GM23338 (cell line): ENCODE measurements at regions not wholly inside any gene's neighbourhood (a gene's known extent, or its start where the extent isn't known, plus 50 kb on each side); places are given as distances from the start of the nearest gene placed in this dataset.

Experiments used
- ATAC-seq: fragments of 200-7000 bp; cut with Tn5 transposase; 3 replicates; pipeline ENCODE4 v1.9.1; 2020
- DNase-seq: peaks from one replicate; pipeline ENCODE4 v3.0.0-alpha.2; 2015; ENCODE audit warnings: low spot score
- H2AFZ ChIP-seq: fragments of 200-600 bp; sonication (generic); 2 replicates; pipeline ENCODE4 v1.8.0; 2016; ENCODE audit warnings: antibody characterized with exemption, mild to moderate bottlenecking, moderate library complexity
- H3F3A ChIP-seq: fragments of 200-600 bp; sonication (generic); replicated peaks from 2 replicates; pipeline ENCODE4 v1.8.0; 2017; ENCODE audit warnings: antibody characterized with exemption, mixed run types, low read depth
- H3K27ac ChIP-seq: fragments of 200-600 bp; sonication (generic); 2 replicates; pipeline ENCODE4 v1.6.1; 2016; ENCODE audit warnings: low read depth
- H3K27me3 ChIP-seq: fragments of 200-600 bp; sonication (generic); 2 replicates; pipeline ENCODE4 v1.8.0; 2016; ENCODE audit warnings: mild to moderate bottlenecking, mixed run types, moderate library complexity; ENCODE audit not compliant: insufficient read depth
- H3K36me3 ChIP-seq: fragments of 200-600 bp; sonication (generic); 2 replicates; pipeline ENCODE4 v1.8.0; 2016; ENCODE audit warnings: mild to moderate bottlenecking; ENCODE audit not compliant: insufficient read depth
- H3K4me1 ChIP-seq: fragments of 200-600 bp; sonication (generic); 2 replicates; pipeline ENCODE4 v1.8.0; 2016; ENCODE audit warnings: mild to moderate bottlenecking, moderate library complexity; ENCODE audit not compliant: insufficient read depth
- H3K4me2 ChIP-seq: fragments of 200-600 bp; sonication (generic); 2 replicates; pipeline ENCODE4 v1.7.1; 2017; ENCODE audit warnings: mixed run types
- H3K4me3 ChIP-seq: fragments of 200-600 bp; sonication (generic); 2 replicates; pipeline ENCODE4 v1.6.1; 2016; ENCODE audit warnings: mixed run types
- H3K79me2 ChIP-seq: fragments of 200-600 bp; sonication (generic); replicated peaks from 2 replicates; pipeline ENCODE4 v1.8.0; 2017; ENCODE audit warnings: mild to moderate bottlenecking; ENCODE audit not compliant: insufficient read depth
- H3K9me2 ChIP-seq: fragments of 200-600 bp; sonication (generic); 2 replicates; pipeline ENCODE4 v1.8.0; 2017; ENCODE audit not compliant: insufficient read depth
- H4K20me1 ChIP-seq: fragments of 200-600 bp; sonication (generic); replicated peaks from 2 replicates; pipeline ENCODE4 v1.8.0; 2017; ENCODE audit warnings: mild to moderate bottlenecking; ENCODE audit not compliant: insufficient read depth
- H3K27ac Mint-ChIP-seq: 2 replicates; pipeline ENCODE4 v1.8.0; 2020; ENCODE audit warnings: inconsistent platforms, mild to moderate bottlenecking, moderate library complexity, mixed read lengths
- H3K27me3 Mint-ChIP-seq: 3 replicates; pipeline ENCODE4 v1.8.0; 2022; ENCODE audit warnings: low read depth, mild to moderate bottlenecking, moderate library complexity, mixed read lengths, inconsistent platforms; ENCODE audit not compliant: insufficient read depth, poor library complexity
- H3K36me3 Mint-ChIP-seq: 3 replicates; pipeline ENCODE4 v1.8.0; 2021; ENCODE audit warnings: low read depth, mild to moderate bottlenecking, inconsistent platforms, moderate library complexity, mixed read lengths
- H3K4me1 Mint-ChIP-seq: 3 replicates; pipeline ENCODE4 v1.8.0; 2020; ENCODE audit warnings: mild to moderate bottlenecking, inconsistent platforms, mixed read lengths
- H3K4me3 Mint-ChIP-seq: 3 replicates; pipeline ENCODE4 v1.8.0; 2021; ENCODE audit warnings: moderate library complexity, mild to moderate bottlenecking, inconsistent platforms, mixed read lengths
- H3K9me3 Mint-ChIP-seq: 3 replicates; pipeline ENCODE4 v1.8.0; 2020; ENCODE audit warnings: moderate library complexity, mild to moderate bottlenecking, inconsistent platforms, mixed read lengths
- CREB1 ChIP-seq: fragments of 250-450 bp; sonication (Bioruptor Pico); IDR thresholded peaks from 2 replicates; pipeline ENCODE4 v1.5.0; 2020; ENCODE audit warnings: low read depth, mild to moderate bottlenecking, moderate library complexity
- EZH2 ChIP-seq: fragments of 200-600 bp; sonication (generic); IDR thresholded peaks from one replicate; pipeline ENCODE4 v1.8.0; 2017; ENCODE audit warnings: antibody characterized with exemption, mild to moderate bottlenecking, low read depth; ENCODE audit not compliant: unreplicated experiment
- EZH2phosphoT487 ChIP-seq: fragments of 200-600 bp; sonication (generic); IDR thresholded peaks from one replicate; pipeline ENCODE4 v1.8.1; 2018; ENCODE audit warnings: antibody characterized with exemption; ENCODE audit not compliant: unreplicated experiment
- NANOG ChIP-seq: IDR thresholded peaks from 2 replicates; pipeline ENCODE4 v1.6.1; 2016; ENCODE audit warnings: antibody characterized with exemption, borderline replicate concordance
- POLR2AphosphoS5 ChIP-seq: IDR thresholded peaks from 2 replicates; pipeline ENCODE4 v1.6.1; 2016; ENCODE audit warnings: antibody characterized with exemption, low read depth
- TF ChIP-seq, protein P1 (sequence below): IDR thresholded peaks from one replicate; pipeline ENCODE4 v1.6.1; 2018; ENCODE audit warnings: antibody characterized with exemption; ENCODE audit not compliant: unreplicated experiment
- TF ChIP-seq, protein P2 (sequence below): IDR thresholded peaks from 2 replicates; pipeline ENCODE4 v1.6.1; 2016; ENCODE audit warnings: antibody characterized with exemption

GRCh38 chr2:215521031-215521430, 85.2 kb upstream of the FN1 start:
- no peak overlapping the region for H2AFZ ChIP-seq
- H4K20me1 ChIP-seq, result no peaks in the 10 kb centered on the region
- H3K4me1 Mint-ChIP-seq, result no peaks in the 10 kb centered on the region
- no peaks in the 10 kb centered on the region for H3K36me3 ChIP-seq
- H3K79me2 ChIP-seq, result no peaks in the 10 kb centered on the region
- H3K4me3 Mint-ChIP-seq, result no peak overlapping the region
- DNase-seq, result no peak
- TF ChIP-seq CREB1 (CRISPR knock-in tag), result no peak
- no peaks in the 10 kb centered on the region for H3K27me3 ChIP-seq
- no peak overlapping the region for H3K4me2 ChIP-seq
- H3K27ac Mint-ChIP-seq, result no peak overlapping the region
- no peak overlapping the region for H3K4me3 ChIP-seq
- ATAC-seq, result no peak
- H3F3A ChIP-seq, result no peaks in the 10 kb centered on the region
- no peaks in the 10 kb centered on the region; the same call in 2 of the 3 replicates for H3K9me3 Mint-ChIP-seq
- no peaks in the 10 kb centered on the region for H3K36me3 Mint-ChIP-seq
- H3K27me3 Mint-ChIP-seq, result no peaks in the 10 kb centered on the region
- no peaks in the 10 kb centered on the region for H3K4me1 ChIP-seq
- H3K9me2 ChIP-seq, result 0 out of 2 replicates have a peak, but pooled peaks cover 9% of the 10 kb centered on the region
- no peak overlapping the region for H3K27ac ChIP-seq

DNA sequence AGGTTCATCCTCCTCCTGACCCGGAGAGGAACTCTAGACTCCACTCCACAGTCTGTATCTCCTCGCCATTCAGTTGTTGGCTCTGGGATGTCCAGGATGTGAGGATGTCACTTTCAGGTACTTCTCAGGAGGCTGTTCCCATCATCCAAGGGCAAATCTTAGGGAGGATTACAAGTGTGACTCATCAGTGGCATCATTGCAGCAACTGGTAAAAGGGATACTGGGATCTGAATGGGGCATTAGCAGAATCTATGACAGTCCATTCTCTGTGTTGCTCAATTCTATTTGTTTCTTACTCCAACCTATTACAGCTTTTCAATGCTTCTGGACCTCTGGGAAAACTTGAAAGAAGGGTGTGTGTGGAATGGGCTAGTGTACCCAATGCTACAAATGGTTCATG, 81.5 kb upstream of the FN1 start:
- Histone ChIP-seq H3K27ac (no peak overlapping the region), H3K4me1 (no peaks in the 10 kb centered on the region), H3K4me2 (no peak overlapping the region), H3F3A (no peaks in the 10 kb centered on the region), H3K79me2 (no peaks in the 10 kb centered on the region), H3K27me3 (no peaks in the 10 kb centered on the region), H2AFZ (no peak overlapping the region), H3K9me2 (0 out of 2 replicates have a peak, but pooled peaks cover 9% of the 10 kb centered on the region), H3K4me3 (no peak overlapping the region), H3K36me3 (no peaks in the 10 kb centered on the region), H4K20me1 (no peaks in the 10 kb centered on the region)
- no peak for TF ChIP-seq EZH2phosphoT487
- H3K36me3 Mint-ChIP-seq, result no peaks in the 10 kb centered on the region
- peaks cover 4% of the 10 kb centered on the region for H3K27me3 Mint-ChIP-seq
- H3K4me3 Mint-ChIP-seq, result no peak overlapping the region
- no peak overlapping the region for H3K27ac Mint-ChIP-seq
- DNase-seq (no peak), ATAC-seq (no peak)
- no peaks in the 10 kb centered on the region for H3K4me1 Mint-ChIP-seq
- no peaks in the 10 kb centered on the region for H3K9me3 Mint-ChIP-seq

DNA sequence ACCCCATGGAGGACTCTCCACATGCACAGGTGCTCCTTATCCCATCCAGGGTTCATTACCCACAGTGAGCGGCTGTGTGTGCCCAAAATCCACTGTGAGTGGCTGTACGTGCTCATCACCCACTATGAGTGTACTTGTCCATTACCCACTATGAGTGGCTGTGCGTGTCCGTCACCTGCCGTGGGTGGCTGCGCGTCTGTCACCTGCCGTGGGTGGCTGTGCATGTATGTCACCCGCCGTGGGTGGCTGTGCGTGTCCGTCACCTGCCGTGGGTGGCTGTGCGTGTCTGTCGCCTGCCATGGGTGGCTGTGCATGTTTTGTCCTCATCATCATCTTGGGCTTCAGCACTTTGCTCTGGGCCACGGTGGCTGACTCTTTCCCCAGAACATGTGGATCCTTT, 78.6 kb upstream of the FN1 start:
- no peak for ATAC-seq
- Histone ChIP-seq H3F3A (no peaks in the 10 kb centered on the region), H3K27me3 (no peaks in the 10 kb centered on the region), H3K27ac (no peak overlapping the region), H3K9me2 (0 out of 2 replicates have a peak, but pooled peaks cover 9% of the 10 kb centered on the region), H2AFZ (no peak overlapping the region), H3K4me1 (no peaks in the 10 kb centered on the region), H3K36me3 (no peaks in the 10 kb centered on the region), H4K20me1 (no peaks in the 10 kb centered on the region), H3K4me3 (no peak overlapping the region), H3K4me2 (no peak overlapping the region), H3K79me2 (no peaks in the 10 kb centered on the region)
- Mint-ChIP-seq H3K4me3 (no peak overlapping the region), H3K4me1 (no peaks in the 10 kb centered on the region), H3K27me3 (peaks cover 4% of the 10 kb centered on the region), H3K27ac (no peak overlapping the region), H3K9me3 (no peaks in the 10 kb centered on the region), H3K36me3 (no peaks in the 10 kb centered on the region)
- no peak for DNase-seq
- TF ChIP-seq, protein P1, sequence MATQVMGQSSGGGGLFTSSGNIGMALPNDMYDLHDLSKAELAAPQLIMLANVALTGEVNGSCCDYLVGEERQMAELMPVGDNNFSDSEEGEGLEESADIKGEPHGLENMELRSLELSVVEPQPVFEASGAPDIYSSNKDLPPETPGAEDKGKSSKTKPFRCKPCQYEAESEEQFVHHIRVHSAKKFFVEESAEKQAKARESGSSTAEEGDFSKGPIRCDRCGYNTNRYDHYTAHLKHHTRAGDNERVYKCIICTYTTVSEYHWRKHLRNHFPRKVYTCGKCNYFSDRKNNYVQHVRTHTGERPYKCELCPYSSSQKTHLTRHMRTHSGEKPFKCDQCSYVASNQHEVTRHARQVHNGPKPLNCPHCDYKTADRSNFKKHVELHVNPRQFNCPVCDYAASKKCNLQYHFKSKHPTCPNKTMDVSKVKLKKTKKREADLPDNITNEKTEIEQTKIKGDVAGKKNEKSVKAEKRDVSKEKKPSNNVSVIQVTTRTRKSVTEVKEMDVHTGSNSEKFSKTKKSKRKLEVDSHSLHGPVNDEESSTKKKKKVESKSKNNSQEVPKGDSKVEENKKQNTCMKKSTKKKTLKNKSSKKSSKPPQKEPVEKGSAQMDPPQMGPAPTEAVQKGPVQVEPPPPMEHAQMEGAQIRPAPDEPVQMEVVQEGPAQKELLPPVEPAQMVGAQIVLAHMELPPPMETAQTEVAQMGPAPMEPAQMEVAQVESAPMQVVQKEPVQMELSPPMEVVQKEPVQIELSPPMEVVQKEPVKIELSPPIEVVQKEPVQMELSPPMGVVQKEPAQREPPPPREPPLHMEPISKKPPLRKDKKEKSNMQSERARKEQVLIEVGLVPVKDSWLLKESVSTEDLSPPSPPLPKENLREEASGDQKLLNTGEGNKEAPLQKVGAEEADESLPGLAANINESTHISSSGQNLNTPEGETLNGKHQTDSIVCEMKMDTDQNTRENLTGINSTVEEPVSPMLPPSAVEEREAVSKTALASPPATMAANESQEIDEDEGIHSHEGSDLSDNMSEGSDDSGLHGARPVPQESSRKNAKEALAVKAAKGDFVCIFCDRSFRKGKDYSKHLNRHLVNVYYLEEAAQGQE, result no peak
- TF ChIP-seq, protein P2, sequence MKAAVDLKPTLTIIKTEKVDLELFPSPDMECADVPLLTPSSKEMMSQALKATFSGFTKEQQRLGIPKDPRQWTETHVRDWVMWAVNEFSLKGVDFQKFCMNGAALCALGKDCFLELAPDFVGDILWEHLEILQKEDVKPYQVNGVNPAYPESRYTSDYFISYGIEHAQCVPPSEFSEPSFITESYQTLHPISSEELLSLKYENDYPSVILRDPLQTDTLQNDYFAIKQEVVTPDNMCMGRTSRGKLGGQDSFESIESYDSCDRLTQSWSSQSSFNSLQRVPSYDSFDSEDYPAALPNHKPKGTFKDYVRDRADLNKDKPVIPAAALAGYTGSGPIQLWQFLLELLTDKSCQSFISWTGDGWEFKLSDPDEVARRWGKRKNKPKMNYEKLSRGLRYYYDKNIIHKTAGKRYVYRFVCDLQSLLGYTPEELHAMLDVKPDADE, result no peak
- no peak for TF ChIP-seq NANOG
- no peak for TF ChIP-seq EZH2
- no peak for TF ChIP-seq POLR2AphosphoS5
